ENCODE measurements at regions not wholly inside any gene's neighbourhood (a gene's known extent, or its start where the extent isn't known, plus 50 kb on each side); places are given as distances from the start of the nearest gene placed in this dataset.

- TF ChIP-seq CTCF (IDR thresholded peaks at IDR 0.05; ENCODE audit: low read depth, low read length, poor library complexity, severe bottlenecking) (no peak), EZH2phosphoT487 (IDR thresholded peaks at IDR 0.05; ENCODE audit: borderline replicate concordance, low read length) (no peak)
These were observed 68.4 kb upstream of the MFGE8 start for GRCh38 chr15:88981244-88982215.

Data from DOHH2 (cell line).